ENCODE measurements at regions not wholly inside any gene's neighbourhood (a gene's known extent, or its start where the extent isn't known, plus 50 kb on each side); places are given as distances from the start of the nearest gene placed in this dataset.

GRCh38 chr11:134742956-134743819 lies 331.1 kb upstream of the B3GAT1 start:
- Histone ChIP-seq H3K4me3 (no peak overlapping the region), H3K4me1 (peaks cover 0 to 3% of the 10 kb centered on the region in 2 donors), H3K27me3 (no peaks in the 10 kb centered on the region), H3K36me3 (no peaks in the 10 kb centered on the region), H3K27ac (no peak overlapping the region), H3K9me3 (peaks cover 0 to 6% of the 10 kb centered on the region in 2 donors)
- DNase-seq (no peak), ATAC-seq (no peak)
- intact Hi-C loops (cut with DNase I): no loop called here
- no peak for TF ChIP-seq CTCF (IDR thresholded peaks at IDR 0.05)

- ATAC-seq (no peak), DNase-seq (no peak)
- Histone ChIP-seq H3K27me3 (peaks cover 0 to 4% of the 10 kb centered on the region in 2 donors), H3K4me3 (no peak overlapping the region), H3K36me3 (no peaks in the 10 kb centered on the region), H3K4me1 (peaks cover 0 to 3% of the 10 kb centered on the region in 2 donors), H3K27ac (no peak overlapping the region), H3K9me3 (peaks cover 0 to 2% of the 10 kb centered on the region in 2 donors)
- intact Hi-C loops (cut with DNase I): no loop called here
- no peak for TF ChIP-seq CTCF (IDR thresholded peaks at IDR 0.05)
Observed at GRCh38 chr11:134742224-134742612, 330.2 kb upstream of the B3GAT1 start.

GRCh38 chr11:134741453-134742223 lies 329.6 kb upstream of the B3GAT1 start:
- no peak overlapping the region for H3K27ac ChIP-seq
- H3K27me3 ChIP-seq: peaks cover 0 to 6% of the 10 kb centered on the region in 2 donors
- no peak for DNase-seq
- no peaks in the 10 kb centered on the region for H3K36me3 ChIP-seq
- no peak for TF ChIP-seq CTCF (IDR thresholded peaks at IDR 0.05)
- no peaks in the 10 kb centered on the region for H3K9me3 ChIP-seq
- ATAC-seq: no peak
- intact Hi-C loops (cut with DNase I): no loop called here
- no peak overlapping the region for H3K4me3 ChIP-seq
- peaks cover 0 to 3% of the 10 kb centered on the region in 2 donors for H3K4me1 ChIP-seq

GRCh38 chr11:134740590-134741261 lies 328.7 kb upstream of the B3GAT1 start:
- H3K4me1 ChIP-seq: peaks cover 0 to 3% of the 10 kb centered on the region in 2 donors
- ATAC-seq (no peak), DNase-seq (no peak)
- no peak overlapping the region for H3K27ac ChIP-seq
- H3K9me3 ChIP-seq: no peaks in the 10 kb centered on the region
- intact Hi-C loops (cut with DNase I): no loop called here
- no peak for TF ChIP-seq CTCF (IDR thresholded peaks at IDR 0.05)
- H3K4me3 ChIP-seq: no peak overlapping the region
- peaks cover 0 to 15% of the 10 kb centered on the region in 2 donors for H3K27me3 ChIP-seq
- H3K36me3 ChIP-seq: no peaks in the 10 kb centered on the region

All from left lung (tissue), 4 donors.